ENCODE measurements at regions not wholly inside any gene's neighbourhood (a gene's known extent, or its start where the extent isn't known, plus 50 kb on each side); places are given as distances from the start of the nearest gene placed in this dataset.

GRCh38 chr6:15025446-15025845 lies 220.4 kb upstream of the JARID2 start:
- H3K27ac ChIP-seq (ENCODE audit: low read length), result no peak overlapping the region
- in situ Hi-C loops (cut with HindIII; ENCODE audit: low pct_unique_long_range_greater_than_20kb, low sequenced_read_pairs), result no loop called here
- no peaks in the 10 kb centered on the region for H3K36me3 ChIP-seq (ENCODE audit: control insufficient read depth, insufficient read depth, low read length)
- H3K4me3 ChIP-seq (ENCODE audit: low read depth in 2 of 2, low read length in 2 of 2), result no peak overlapping the region
- TF ChIP-seq CTCF (IDR thresholded peaks at IDR 0.05) (no peak), REST (IDR thresholded peaks at IDR 0.05; ENCODE audit: insufficient read depth in 1 of 2, low read depth in 2 of 2, low read length in 1 of 2) (no peak), POLR2AphosphoS5 (IDR thresholded peaks at IDR 0.05; ENCODE audit: low read depth, low read length) (no peak), TCF7L2 (IDR thresholded peaks at IDR 0.05; ENCODE audit: low read depth, low read length) (no peak), SIN3A (IDR thresholded peaks at IDR 0.05; ENCODE audit: borderline replicate concordance, insufficient read depth, low read depth, low read length) (no peak)
- H3K27me3 ChIP-seq (ENCODE audit: control insufficient read depth, insufficient read depth, low read length), result no peaks in the 10 kb centered on the region
- ATAC-seq, result no peak
- no TSS peak for BruUV-seq (replicated peaks)
- no peak for DNase-seq (ENCODE audit: low read depth, low spot score)
- H3K9me3 ChIP-seq (ENCODE audit: control insufficient read depth, insufficient read depth, low read depth, low read length), result no peaks in the 10 kb centered on the region
- CTCF ChIA-PET, result no interaction called here
- POLR2A ChIA-PET, result no interaction called here
- no peaks in the 10 kb centered on the region for H3K4me1 ChIP-seq (ENCODE audit: control insufficient read depth, insufficient read depth, low read length)
- intact Hi-C loops (cut with micrococcal nuclease; ENCODE audit: unreplicated experiment), result no loop called here

GRCh38 chr6:15026832-15027231 lies 219.0 kb upstream of the JARID2 start:
- Histone ChIP-seq H3K36me3 (ENCODE audit: control insufficient read depth, insufficient read depth, low read length) (no peaks in the 10 kb centered on the region), H3K27ac (ENCODE audit: low read length) (no peak overlapping the region), H3K27me3 (ENCODE audit: control insufficient read depth, insufficient read depth, low read length) (no peaks in the 10 kb centered on the region), H3K9me3 (ENCODE audit: control insufficient read depth, insufficient read depth, low read depth, low read length) (no peaks in the 10 kb centered on the region), H3K4me1 (ENCODE audit: control insufficient read depth, insufficient read depth, low read length) (no peaks in the 10 kb centered on the region), H3K4me3 (ENCODE audit: low read depth in 2 of 2, low read length in 2 of 2) (no peak overlapping the region)
- TF ChIP-seq CTCF (IDR thresholded peaks at IDR 0.05), result no peak
- no TSS peak for BruUV-seq (replicated peaks)
- ChIA-PET CTCF (no interaction called here), POLR2A (no interaction called here)
- intact Hi-C loops (cut with micrococcal nuclease; ENCODE audit: unreplicated experiment), result no loop called here
- in situ Hi-C loops (cut with HindIII; ENCODE audit: low pct_unique_long_range_greater_than_20kb, low sequenced_read_pairs), result no loop called here
- ATAC-seq (peak; percentile 87), DNase-seq (ENCODE audit: low read depth, low spot score) (no peak)

- no TSS peak for BruUV-seq (replicated peaks)
- Histone ChIP-seq H3K27ac (ENCODE audit: low read length) (no peak overlapping the region), H3K4me3 (ENCODE audit: low read depth in 2 of 2, low read length in 2 of 2) (no peak overlapping the region), H3K4me1 (ENCODE audit: control insufficient read depth, insufficient read depth, low read length) (no peaks in the 10 kb centered on the region), H3K9me3 (ENCODE audit: control insufficient read depth, insufficient read depth, low read depth, low read length) (no peaks in the 10 kb centered on the region), H3K36me3 (ENCODE audit: control insufficient read depth, insufficient read depth, low read length) (no peaks in the 10 kb centered on the region), H3K27me3 (ENCODE audit: control insufficient read depth, insufficient read depth, low read length) (no peaks in the 10 kb centered on the region)
- ChIA-PET CTCF (no interaction called here), POLR2A (no interaction called here)
- TF ChIP-seq TCF7L2 (IDR thresholded peaks at IDR 0.05; ENCODE audit: low read depth, low read length) (no peak), POLR2AphosphoS5 (IDR thresholded peaks at IDR 0.05; ENCODE audit: low read depth, low read length) (no peak), CTCF (IDR thresholded peaks at IDR 0.05) (no peak), REST (IDR thresholded peaks at IDR 0.05; ENCODE audit: insufficient read depth in 1 of 2, low read depth in 2 of 2, low read length in 1 of 2) (no peak), SIN3A (IDR thresholded peaks at IDR 0.05; ENCODE audit: borderline replicate concordance, insufficient read depth, low read depth, low read length) (no peak)
- DNase-seq (ENCODE audit: low read depth, low spot score) (no peak), ATAC-seq (no peak)
- in situ Hi-C loops (cut with HindIII; ENCODE audit: low pct_unique_long_range_greater_than_20kb, low sequenced_read_pairs) (no loop called here), intact Hi-C loops (cut with micrococcal nuclease; ENCODE audit: unreplicated experiment) (no loop called here)
Observed at GRCh38 chr6:15027472-15027871, 218.4 kb upstream of the JARID2 start.
